ENCODE measurements at regions not wholly inside any gene's neighbourhood (a gene's known extent, or its start where the extent isn't known, plus 50 kb on each side); places are given as distances from the start of the nearest gene placed in this dataset.

DNA sequence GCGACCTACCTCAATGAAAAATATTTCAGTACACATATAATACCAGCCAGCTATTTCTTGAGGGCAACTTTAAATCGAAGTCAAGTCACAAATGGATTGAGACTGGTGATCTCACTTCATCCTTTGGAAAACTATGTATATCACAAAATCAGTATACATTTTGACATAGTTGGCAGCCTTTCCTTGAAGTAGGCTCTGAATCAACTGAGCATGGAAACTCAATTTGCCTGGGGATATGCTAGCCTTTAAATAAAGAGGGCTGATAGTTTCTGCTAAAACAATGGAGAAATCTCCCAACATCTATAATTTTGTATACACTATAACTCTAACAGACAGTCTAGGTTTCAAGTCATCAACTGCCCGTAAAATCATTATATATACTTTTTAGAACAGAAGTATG lies 282.8 kb upstream of the TENM3 start:
- DNase-seq = no peak
- TF ChIP-seq ELK1 (IDR thresholded peaks at IDR 0.05; ENCODE audit: borderline replicate concordance, low read depth, low read length) (no peak), RFX5 (IDR thresholded peaks at IDR 0.05; ENCODE audit: low read depth, low read length) (no peak), RCOR1 (IDR thresholded peaks at IDR 0.05; ENCODE audit: insufficient replicate concordance, low read length) (no peak), CEBPB (IDR thresholded peaks at IDR 0.05; ENCODE audit: low read depth, low read length) (no peak), CTCF (conservative IDR thresholded peaks at IDR 0.05; ENCODE audit: low read depth, low read length) (no peak), NFE2L2 (IDR thresholded peaks at IDR 0.05; ENCODE audit: low read depth, low read length) (no peak), MAZ (IDR thresholded peaks at IDR 0.05; ENCODE audit: borderline replicate concordance, low read depth, low read length) (no peak), BHLHE40 (IDR thresholded peaks at IDR 0.05; ENCODE audit: low read depth, low read length) (no peak), SMC3 (IDR thresholded peaks at IDR 0.05; ENCODE audit: low read depth, low read length) (no peak), POLR2A (IDR thresholded peaks at IDR 0.05; ENCODE audit: low read depth, low read length) (no peak), RAD21 (IDR thresholded peaks at IDR 0.05; ENCODE audit: low read length) (no peak), MXI1 (IDR thresholded peaks at IDR 0.05; ENCODE audit: borderline replicate concordance, low read depth, low read length) (no peak), CHD1 (IDR thresholded peaks at IDR 0.05; ENCODE audit: low read depth, low read length) (no peak), MAFK (IDR thresholded peaks at IDR 0.05; ENCODE audit: low read depth, low read length) (no peak), FOS (IDR thresholded peaks at IDR 0.05; ENCODE audit: low read depth, low read length) (no peak), USF2 (IDR thresholded peaks at IDR 0.05; ENCODE audit: low read depth, low read length) (no peak)
- Histone ChIP-seq H3K56ac (ENCODE audit: extremely low read depth, insufficient read depth, low read length) (no peak overlapping the region), H4K20me1 (ENCODE audit: insufficient read depth, low read length) (no peaks in the 10 kb centered on the region), H4K91ac (ENCODE audit: insufficient read depth, low read depth, low read length) (peak overlapping the region; percentile 5; the same call in 1 of the 2 replicates), H3K14ac (replicated peaks; ENCODE audit: low read depth, low read length) (0 out of 2 replicates have a peak overlapping the region, but pooled peaks have one; percentile 43), H2BK15ac (ENCODE audit: low read depth, low read length) (0 out of 3 replicates have a peak overlapping the region, but pooled peaks have one; percentile 34), H3K79me1 (ENCODE audit: low read depth in 1 of 2, low read length in 2 of 2) (no peaks in the 10 kb centered on the region), H2AFZ (replicated peaks; ENCODE audit: low read length, poor library complexity) (no peak overlapping the region), H3K4me1 (ENCODE audit: control insufficient read depth, insufficient read depth, low read length) (peaks cover 7% of the 10 kb centered on the region; the same call in 1 of the 2 replicates), H3K9me1 (ENCODE audit: insufficient read depth, low read length) (no peaks in the 10 kb centered on the region), H2AK5ac (ENCODE audit: low read depth, low read length) (no peak overlapping the region), H2BK20ac (ENCODE audit: low read depth, low read length) (peak overlapping the region; percentile 22; the same call in 1 of the 2 replicates), H3K36me3 (ENCODE audit: control insufficient read depth, insufficient read depth, low read length) (no peaks in the 10 kb centered on the region), H2BK120ac (ENCODE audit: low read depth, low read length) (peak overlapping the region; percentile 35), H2AK9ac (replicated peaks; ENCODE audit: low read depth, low read length, poor library complexity) (no peak overlapping the region), H3K9ac (ENCODE audit: low read depth, low read length) (no peak overlapping the region), H2BK5ac (ENCODE audit: low read depth, low read length, poor library complexity, severe bottlenecking) (peak overlapping the region; percentile 90), H4K5ac (ENCODE audit: low read depth, low read length) (no peak overlapping the region), H3K23ac (ENCODE audit: low read depth, low read length) (no peak overlapping the region), H3K27me3 (ENCODE audit: control insufficient read depth, insufficient read depth, low read length) (no peaks in the 10 kb centered on the region), H3K4me3 (ENCODE audit: insufficient read depth, low read depth, low read length) (no peak overlapping the region), H3K27ac (ENCODE audit: insufficient read depth, low read length) (no peak overlapping the region), H3K4ac (ENCODE audit: low read depth, low read length) (no peak overlapping the region; the same call in 1 of the 2 replicates), H4K8ac (ENCODE audit: low read depth in 2 of 2, low read length in 2 of 2) (no peak overlapping the region), H3K9me3 (ENCODE audit: control insufficient read depth, insufficient read depth, low read length) (no peaks in the 10 kb centered on the region), H3K18ac (ENCODE audit: low read depth, low read length) (peak overlapping the region; percentile 24; the same call in 1 of the 2 replicates), H3K4me2 (ENCODE audit: low read depth, low read length) (no peak overlapping the region)
- dilution Hi-C loops (cut with HindIII; ENCODE audit: low sequenced_read_pairs, unreplicated experiment) (no loop called here), in situ Hi-C loops (cut with MboI; ENCODE audit: low sequenced_read_pairs) (no loop called here), intact Hi-C loops (cut with micrococcal nuclease) (no loop called here)
- CTCF ChIA-PET = no interaction called here
- BruUV-seq (replicated peaks) = no TSS peak
- WGBS, 2 experiments (ENCODE audit: extremely low coverage in 2 of 2, insufficient read length in 1 of 2) = no CpG with 5 or more reads among the region's 3 CpGs
- no peak for ATAC-seq (ENCODE audit: low read depth)
- POLR2A ChIA-PET (ENCODE audit: unreplicated experiment) = no interaction called here

All from IMR-90 (cell line).